H9 (cell line): ENCODE measurements at regions not wholly inside any gene's neighbourhood (a gene's known extent, or its start where the extent isn't known, plus 50 kb on each side); places are given as distances from the start of the nearest gene placed in this dataset.

ENCODE experiments used
- DNase-seq: peaks from one replicate; pipeline ENCODE4 v3.0.0-alpha.2; 2017
- H2AFZ ChIP-seq: one replicate; pipeline ENCODE4 v1.6.1; 2013; ENCODE audit warnings: mild to moderate bottlenecking, low read length, control low read depth, moderate library complexity
- H2AK5ac ChIP-seq: 2 replicates; pipeline ENCODE4 v1.6.1; 2013; ENCODE audit warnings: low read length, control low read depth, mixed read lengths; ENCODE audit not compliant: insufficient read length
- H2BK120ac ChIP-seq: one replicate; pipeline ENCODE4 v1.6.1; 2013; ENCODE audit warnings: low read depth, mild to moderate bottlenecking, low read length, control low read depth, inconsistent platforms; ENCODE audit not compliant: poor library complexity, severe bottlenecking
- H2BK12ac ChIP-seq: 2 replicates; pipeline ENCODE4 v1.6.1; 2013; ENCODE audit warnings: low read length, control low read depth, mixed read lengths, low read depth; ENCODE audit not compliant: insufficient read length
- H2BK15ac ChIP-seq: 2 replicates; pipeline ENCODE4 v1.6.1; 2013; ENCODE audit warnings: low read depth, low read length, control low read depth
- H2BK20ac ChIP-seq: one replicate; pipeline ENCODE4 v1.6.1; 2013; ENCODE audit warnings: low read depth, mild to moderate bottlenecking, low read length, control low read depth, inconsistent platforms; ENCODE audit not compliant: poor library complexity, severe bottlenecking
- H2BK5ac ChIP-seq: 2 replicates; pipeline ENCODE4 v1.6.1; 2013; ENCODE audit warnings: low read length, control low read depth, mixed read lengths; ENCODE audit not compliant: insufficient read length
- H3K14ac ChIP-seq: 2 replicates; pipeline ENCODE4 v1.6.1; 2013; ENCODE audit warnings: low read length, control low read depth; ENCODE audit not compliant: insufficient read depth
- H3K18ac ChIP-seq: 2 replicates; pipeline ENCODE4 v1.6.1; 2013; ENCODE audit warnings: low read depth, mild to moderate bottlenecking, mixed read lengths, low read length, control low read depth; ENCODE audit not compliant: insufficient read length
- H3K23ac ChIP-seq: 2 replicates; pipeline ENCODE4 v1.6.1; 2013; ENCODE audit warnings: low read length, control low read depth, mixed read lengths, low read depth; ENCODE audit not compliant: insufficient read length
- H3K23me2 ChIP-seq: 2 replicates; pipeline ENCODE4 v1.6.1; 2013; ENCODE audit warnings: low read depth, mild to moderate bottlenecking, mixed read lengths, low read length, control low read depth; ENCODE audit not compliant: insufficient read length, poor library complexity, severe bottlenecking
- H3K27ac ChIP-seq: 2 replicates; pipeline ENCODE4 v1.5.1; 2013; ENCODE audit warnings: low read length, control low read depth, mixed read lengths, low read depth; ENCODE audit not compliant: insufficient read length
- H3K27me3 ChIP-seq: 2 replicates; pipeline ENCODE4 v1.6.1; 2013; ENCODE audit warnings: low read length, control low read depth, inconsistent platforms; ENCODE audit not compliant: insufficient read depth
- H3K4ac ChIP-seq: 2 replicates; pipeline ENCODE4 v1.6.1; 2013; ENCODE audit warnings: low read depth, mild to moderate bottlenecking, control low read depth, inconsistent platforms, low read length, moderate library complexity
- H3K4me1 ChIP-seq: 2 replicates; pipeline ENCODE4 v1.6.1; 2013; ENCODE audit warnings: low read length, control low read depth, inconsistent platforms; ENCODE audit not compliant: insufficient read depth
- H3K4me2 ChIP-seq: 2 replicates; pipeline ENCODE4 v1.6.1; 2013; ENCODE audit warnings: low read length, control low read depth, mixed read lengths; ENCODE audit not compliant: insufficient read length, insufficient read depth
- H3K56ac ChIP-seq: 2 replicates; pipeline ENCODE4 v1.6.1; 2013; ENCODE audit warnings: low read depth, mild to moderate bottlenecking, mixed read lengths, low read length, control low read depth; ENCODE audit not compliant: insufficient read length
- H3K79me1 ChIP-seq: 2 replicates; pipeline ENCODE4 v1.6.1; 2013; ENCODE audit warnings: low read depth, mild to moderate bottlenecking, moderate library complexity, low read length, control low read depth, inconsistent platforms; ENCODE audit not compliant: insufficient read depth, poor library complexity, severe bottlenecking
- H3K79me2 ChIP-seq: 2 replicates; pipeline ENCODE4 v1.6.1; 2013; ENCODE audit warnings: low read length, control low read depth, inconsistent platforms; ENCODE audit not compliant: insufficient read depth
- H3K9ac ChIP-seq: 2 replicates; pipeline ENCODE4 v1.6.1; 2013; ENCODE audit warnings: low read length, control low read depth, mixed read lengths; ENCODE audit not compliant: insufficient read length; ENCODE audit errors: extremely low read depth
- H3K9me3 ChIP-seq: one replicate; pipeline ENCODE4 v1.6.1; 2013; ENCODE audit warnings: low read depth, low read length, inconsistent platforms; ENCODE audit not compliant: control insufficient read depth
- H3T11ph ChIP-seq: one replicate; pipeline ENCODE4 v1.6.1; 2013; ENCODE audit warnings: mild to moderate bottlenecking, low read length, control low read depth, inconsistent platforms
- H4K20me1 ChIP-seq: one replicate; pipeline ENCODE4 v1.6.1; 2013; ENCODE audit not compliant: control insufficient read depth, insufficient read length, insufficient read depth
- H4K5ac ChIP-seq: 2 replicates; pipeline ENCODE4 v1.6.1; 2013; ENCODE audit warnings: low read depth, mild to moderate bottlenecking, mixed read lengths, low read length, control low read depth; ENCODE audit not compliant: insufficient read length
- H4K8ac ChIP-seq: replicated peaks from 2 replicates; pipeline ENCODE4 v1.6.1; 2013; ENCODE audit warnings: low read length, control low read depth, mixed read lengths, low read depth; ENCODE audit not compliant: insufficient read length
- H4K91ac ChIP-seq: 2 replicates; pipeline ENCODE4 v1.6.1; 2013; ENCODE audit warnings: low read depth, mild to moderate bottlenecking, moderate library complexity, mixed read lengths, low read length, control low read depth; ENCODE audit not compliant: insufficient read length
- H3K27ac Mint-ChIP-seq, 3 experiments: 2 replicates in 2 of 3; 3 replicates in 1 of 3; pipeline ENCODE4 v1.8.0; 2020 to 2021; ENCODE audit warnings: mixed read lengths in 3 of 3, mild to moderate bottlenecking in 1 of 3, moderate library complexity in 1 of 3
- H3K27me3 Mint-ChIP-seq: 2 replicates; pipeline ENCODE4 v1.8.0; 2021; ENCODE audit warnings: low read depth, mild to moderate bottlenecking, moderate library complexity, mixed read lengths
- H3K36me3 Mint-ChIP-seq, 3 experiments: 2 replicates in 2 of 3; 3 replicates in 1 of 3; pipeline ENCODE4 v1.8.0; 2020 to 2021; ENCODE audit warnings: low read depth in 3 of 3, mixed read lengths in 3 of 3; ENCODE audit not compliant: insufficient read depth in 1 of 3
- H3K4me1 Mint-ChIP-seq, 2 experiments: 2 replicates each; pipeline ENCODE4 v1.8.0; 2020; ENCODE audit warnings: mixed read lengths in 2 of 2
- H3K4me3 Mint-ChIP-seq, 2 experiments: 2 replicates in 1 of 2; 3 replicates in 1 of 2; pipeline ENCODE4 v1.8.0; 2020 to 2021; ENCODE audit warnings: mild to moderate bottlenecking in 2 of 2, mixed read lengths in 2 of 2, moderate library complexity in 1 of 2
- H3K9me3 Mint-ChIP-seq, 2 experiments: 2 replicates in 1 of 2; 3 replicates in 1 of 2; pipeline ENCODE4 v1.8.0; 2020; ENCODE audit warnings: mild to moderate bottlenecking in 2 of 2, mixed read lengths in 2 of 2, moderate library complexity in 1 of 2
- CTCF ChIP-seq: fragments of 200-600 bp; sonication (generic); conservative IDR thresholded peaks from 3 replicates; pipeline ENCODE4 v1.8.0; 2021; ENCODE audit warnings: antibody characterized with exemption, mild to moderate bottlenecking
- WGBS: extraction: QIAGEN DNeasy Blood & Tissue Kit; methylation state at CpG from one replicate; pipeline ENCODE4 v1.1.7; 2013; ENCODE audit warnings: missing lambda C conversion rate, low lambda C conversion rate, mixed read lengths; ENCODE audit not compliant: insufficient read length; ENCODE audit errors: extremely low coverage; 5-methylcytosine and 5-hydroxymethylcytosine counted together

DNA sequence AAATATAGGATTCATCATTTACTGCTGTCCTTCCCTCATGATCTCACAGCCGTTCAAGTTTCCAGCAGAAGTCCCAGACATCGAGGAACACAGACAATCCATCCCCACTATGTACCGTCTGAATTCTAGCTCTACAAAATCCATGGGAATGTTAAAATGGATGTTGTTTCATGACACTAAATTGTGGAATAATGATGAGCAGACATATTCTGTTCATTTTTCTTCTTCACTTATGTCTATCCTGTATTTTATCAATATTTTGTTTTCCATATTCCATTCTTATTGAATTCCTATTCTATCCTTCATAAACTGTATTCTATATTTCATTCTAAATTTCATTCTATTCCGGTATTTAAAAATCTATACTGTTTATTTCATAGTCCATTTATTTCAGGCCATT is 71.8 kb downstream of the NUDT10 start:
- no peaks in the 10 kb centered on the region for H3K79me2 ChIP-seq
- no peak overlapping the region for H3T11ph ChIP-seq
- 100% methylated on average over 1 of the region's 4 CpGs for whole genome bisulfite sequencing
- no peak overlapping the region for H3K27ac ChIP-seq
- H3K9me3 ChIP-seq = peaks cover 29% of the 10 kb centered on the region
- no peak overlapping the region for H3K4ac ChIP-seq
- no peak overlapping the region for H2BK5ac ChIP-seq
- Mint-ChIP-seq H3K4me1 (peaks cover 6 to 9% of the 10 kb centered on the region in 2 experiments), H3K9me3 (peaks cover 43 to 56% of the 10 kb centered on the region in 2 experiments), H3K4me3 (no peak overlapping the region), H3K36me3 (peaks cover 3 to 4% (median 4%) of the 10 kb centered on the region in 3 experiments; a peak in 5 of 7 replicates), H3K27me3 (peaks cover 6% of the 10 kb centered on the region), H3K27ac (no peak overlapping the region)
- no peaks in the 10 kb centered on the region for H3K27me3 ChIP-seq
- no peak overlapping the region for H4K8ac ChIP-seq
- H2BK15ac ChIP-seq = no peak overlapping the region
- no peak for TF ChIP-seq CTCF
- H4K91ac ChIP-seq = no peak overlapping the region
- H3K4me2 ChIP-seq = no peak overlapping the region
- H3K18ac ChIP-seq = no peak overlapping the region
- H3K79me1 ChIP-seq = no peaks in the 10 kb centered on the region
- no peak overlapping the region for H3K23ac ChIP-seq
- no peak overlapping the region for H2AFZ ChIP-seq
- DNase-seq = no peak
- H3K23me2 ChIP-seq = no peaks in the 10 kb centered on the region
- no peaks in the 10 kb centered on the region for H3K4me1 ChIP-seq
- H4K5ac ChIP-seq = no peak overlapping the region
- H3K56ac ChIP-seq = no peak overlapping the region
- no peak overlapping the region for H2AK5ac ChIP-seq
- no peak overlapping the region for H2BK12ac ChIP-seq
- no peak overlapping the region for H3K9ac ChIP-seq
- H2BK20ac ChIP-seq = no peak overlapping the region
- H2BK120ac ChIP-seq = no peak overlapping the region
- H3K14ac ChIP-seq = no peak overlapping the region
- no peaks in the 10 kb centered on the region for H4K20me1 ChIP-seq
